Upper lobe of left lung (tissue), 4 donors: ENCODE measurements at regions not wholly inside any gene's neighbourhood (a gene's known extent, or its start where the extent isn't known, plus 50 kb on each side); places are given as distances from the start of the nearest gene placed in this dataset.

Experiments
- CTCF ChIP-seq, 6 experiments: fragments of 450-650 bp in 4 of 6; fragments of 200-600 bp in 2 of 6; sonication (generic) in 2 of 6; IDR thresholded peaks; one replicate each; pipeline ENCODE4 v1.5.1; 2016 to 2019; ENCODE audit warnings: antibody characterized with exemption in 6 of 6
- POLR2A ChIP-seq, 4 donors: fragments of 450-650 bp; IDR thresholded peaks; one replicate each; pipeline ENCODE4 v1.5.1; 2016 to 2017; ENCODE audit warnings: antibody characterized with exemption in 4 of 4, mild to moderate bottlenecking in 2 of 4
- POLR2AphosphoS5 ChIP-seq, 2 donors: sonication (generic); formaldehyde crosslinking; IDR thresholded peaks; one replicate each; pipeline ENCODE4 v1.5.1; 2017; ENCODE audit warnings: antibody characterized with exemption in 2 of 2

DNA sequence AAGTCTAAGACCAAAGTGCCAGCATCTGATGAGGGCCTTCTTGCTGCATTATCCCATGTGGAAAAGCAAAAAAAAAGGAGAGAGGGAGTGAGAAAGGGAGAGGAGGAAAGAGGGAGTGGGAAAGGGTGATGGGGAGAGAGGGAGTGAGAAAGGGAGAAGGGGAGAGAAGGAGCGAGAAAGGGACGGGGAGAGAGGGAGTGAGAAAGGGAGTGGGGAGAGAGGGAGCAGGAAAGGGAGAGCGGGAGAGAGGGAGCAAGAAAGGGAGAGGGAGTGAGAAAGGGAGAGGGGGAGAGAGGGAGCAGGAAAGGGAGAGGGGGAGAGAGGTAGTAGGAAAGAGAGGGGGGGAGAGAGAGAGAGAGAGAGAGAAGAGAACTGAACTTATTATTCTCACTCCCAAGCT is 241.1 kb upstream of the RIMS1 start:
- TF ChIP-seq CTCF (IDR thresholded peaks at IDR 0.05) (no peak), POLR2A (IDR thresholded peaks at IDR 0.05) (no peak), POLR2AphosphoS5 (IDR thresholded peaks at IDR 0.05) (no peak)
